ENCODE measurements at regions not wholly inside any gene's neighbourhood (a gene's known extent, or its start where the extent isn't known, plus 50 kb on each side); places are given as distances from the start of the nearest gene placed in this dataset.

DNA sequence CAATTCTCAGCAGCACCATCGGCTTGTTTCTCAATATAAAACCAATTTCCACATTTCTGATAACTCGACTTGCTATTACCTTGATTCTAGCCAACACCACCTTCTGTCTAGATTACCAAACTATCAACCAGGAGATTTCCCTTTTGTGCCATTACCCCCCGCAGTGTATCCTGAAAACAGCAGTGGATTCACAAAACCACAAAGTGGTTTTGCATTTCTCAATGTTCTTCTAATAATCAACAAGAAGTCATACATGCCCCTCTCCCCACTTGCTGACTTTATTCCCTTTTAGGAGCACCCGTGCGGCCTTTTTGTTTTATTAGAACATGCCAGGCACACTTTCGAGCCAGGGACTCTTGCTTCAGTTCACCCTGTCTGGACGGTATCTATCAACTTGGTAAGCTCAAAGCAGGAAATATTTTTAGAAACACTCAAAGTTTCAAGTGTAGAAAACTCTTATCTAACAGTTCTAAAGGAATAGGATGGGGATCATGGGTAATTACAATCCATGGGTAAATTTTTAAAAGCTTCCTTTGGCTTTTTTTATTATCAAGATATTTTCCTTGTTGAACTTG, 967.4 kb downstream of the EFNB2 start:
- no peak for DNase-seq (ENCODE audit: low read depth in 2 of 2)

DNA sequence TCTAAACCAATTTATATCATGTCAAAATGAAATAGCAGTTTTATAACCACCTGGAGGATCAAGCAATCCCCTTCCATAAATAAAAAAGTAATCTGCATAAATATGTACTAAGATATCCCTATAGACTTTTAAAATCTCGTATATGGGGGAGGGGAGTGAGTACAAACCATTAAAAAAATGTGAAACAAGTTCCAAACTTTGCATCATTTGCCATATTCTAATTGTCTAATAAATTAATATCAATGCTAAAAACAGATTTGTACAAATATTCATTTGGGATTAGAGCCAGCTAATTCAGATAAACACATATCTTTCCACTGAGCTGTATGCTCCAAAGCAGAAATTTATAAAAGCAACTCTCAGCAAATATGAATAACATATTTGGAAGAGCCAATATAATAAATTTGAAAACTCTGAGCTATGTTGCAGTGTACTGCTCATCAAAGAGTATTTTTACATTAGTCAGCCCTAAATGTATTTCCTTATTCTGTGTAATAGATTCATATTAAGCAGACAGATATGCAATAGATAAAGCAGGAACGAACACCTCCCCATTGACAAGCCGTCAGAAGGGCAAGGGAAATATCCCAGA, 970.2 kb downstream of the EFNB2 start:
- DNase-seq (ENCODE audit: low read depth in 2 of 2), result no peak

DNA sequence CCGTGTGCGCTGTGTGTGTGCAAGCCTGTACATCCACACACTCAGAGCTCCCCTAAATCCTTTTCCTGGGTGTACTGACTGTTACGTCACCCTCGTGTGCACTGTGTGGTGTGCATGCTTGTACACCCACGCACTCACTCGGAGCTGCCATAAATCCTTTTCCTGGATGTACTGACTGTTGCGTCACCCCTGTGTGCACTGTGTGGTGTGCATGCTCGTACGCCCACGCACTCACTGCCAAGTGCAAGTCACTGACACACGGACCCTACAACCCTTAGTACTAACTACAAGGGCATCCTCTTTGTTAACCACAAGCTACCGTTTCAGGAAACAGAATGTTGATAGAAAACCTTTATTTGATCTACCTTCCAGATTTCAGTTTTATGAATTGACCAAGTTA, 983.4 kb downstream of the EFNB2 start:
- DNase-seq (ENCODE audit: low read depth in 2 of 2), result no peak

DNA sequence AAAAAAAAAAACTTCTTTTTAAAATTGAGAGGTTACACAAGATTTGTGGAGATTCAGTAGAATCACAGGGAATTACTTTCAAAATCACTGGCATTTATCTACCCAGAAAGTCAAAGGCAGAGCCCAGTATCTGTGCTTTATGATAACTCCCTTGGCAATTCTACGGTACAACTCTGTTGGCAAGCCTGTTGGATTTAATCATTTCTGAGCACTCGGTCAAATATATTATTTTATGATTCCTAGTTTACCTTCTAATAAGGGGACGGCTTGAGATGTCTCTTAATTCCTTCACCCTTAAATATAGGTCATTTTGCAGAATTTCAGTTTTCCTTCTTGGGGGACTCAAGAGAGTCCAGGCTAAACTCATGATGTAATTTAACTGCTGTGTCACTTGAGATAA, 987.6 kb downstream of the EFNB2 start:
- no peak for DNase-seq (ENCODE audit: low read depth in 2 of 2)

DNA sequence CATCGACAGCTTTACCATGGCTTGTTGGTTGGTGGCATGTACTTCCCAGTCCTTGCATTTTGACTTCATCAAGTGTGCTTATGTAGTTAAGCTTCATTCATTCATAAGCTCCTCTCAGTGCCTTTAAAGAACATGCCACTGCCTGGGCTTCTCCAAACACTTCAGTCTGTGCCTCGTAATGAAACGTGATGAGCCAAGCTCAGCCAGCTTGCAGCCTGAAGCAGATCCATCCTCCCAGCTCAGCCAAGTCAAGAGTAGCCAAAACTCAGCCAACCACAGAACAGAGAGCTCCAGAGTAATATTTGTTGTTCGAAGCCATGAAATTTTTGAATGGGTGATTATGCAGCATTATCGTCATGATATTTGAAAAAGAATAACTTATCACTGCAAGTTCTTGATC, 989.7 kb downstream of the EFNB2 start:
- no peak for DNase-seq (ENCODE audit: low read depth in 2 of 2)

DNA sequence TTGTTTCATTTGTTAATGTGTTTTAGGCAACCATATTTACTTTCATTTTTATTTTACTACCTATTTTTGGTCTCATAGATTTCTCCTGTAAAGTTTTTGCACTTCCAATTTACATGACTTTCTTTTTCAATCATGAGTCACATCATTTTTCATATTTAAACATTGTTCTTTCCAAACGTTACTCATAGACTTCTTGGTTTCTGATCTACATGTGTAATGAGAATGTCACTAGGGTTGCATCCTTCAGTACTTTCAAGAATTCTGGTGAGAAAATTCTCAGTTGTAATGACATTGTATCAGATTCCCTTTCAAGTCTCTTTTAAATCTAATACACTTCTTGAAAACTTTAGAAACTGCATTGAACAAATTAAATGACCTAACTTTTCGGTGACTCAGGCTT, 991.7 kb downstream of the EFNB2 start:
- no peak for DNase-seq (ENCODE audit: low read depth in 2 of 2)

DNA sequence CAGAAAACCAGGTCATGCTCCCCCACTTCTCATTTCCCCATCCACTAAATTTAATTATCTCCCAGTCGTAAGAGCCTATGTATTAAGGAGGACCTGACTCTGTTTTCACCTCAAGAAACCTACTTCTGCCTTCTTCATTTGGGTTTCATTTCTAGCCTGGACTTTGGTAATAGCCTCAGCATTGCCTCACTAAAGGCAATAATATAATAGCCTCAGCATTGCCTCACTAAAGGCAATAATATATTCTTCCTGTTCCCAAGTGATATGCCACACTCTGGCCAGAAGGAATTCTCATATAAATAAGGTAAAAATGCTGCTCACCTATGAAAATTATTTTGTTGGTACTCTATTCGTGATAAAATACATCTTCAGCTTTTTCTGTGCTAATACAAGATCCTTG, 993.9 kb downstream of the EFNB2 start:
- no peak for DNase-seq (ENCODE audit: low read depth in 2 of 2)

DNA sequence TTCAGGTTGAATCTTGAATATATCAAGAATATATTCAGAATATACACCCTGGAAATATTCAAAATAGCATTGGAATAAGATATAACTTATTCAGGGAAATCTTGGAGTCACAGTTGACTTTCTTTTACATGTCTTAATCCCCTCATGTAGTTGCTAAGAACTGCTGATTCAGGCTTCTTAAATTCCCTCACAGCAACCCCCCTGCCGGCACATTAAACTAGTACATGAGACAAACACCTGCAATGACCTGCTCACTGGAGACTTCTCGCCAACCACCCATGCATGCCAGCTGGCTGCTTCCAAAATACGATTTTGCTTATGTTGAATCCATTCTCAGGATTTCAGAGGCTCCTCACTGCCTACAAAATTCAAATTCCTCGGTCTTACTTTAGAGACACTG, 997.1 kb downstream of the EFNB2 start:
- no peak for DNase-seq (ENCODE audit: low read depth in 2 of 2)

DNA sequence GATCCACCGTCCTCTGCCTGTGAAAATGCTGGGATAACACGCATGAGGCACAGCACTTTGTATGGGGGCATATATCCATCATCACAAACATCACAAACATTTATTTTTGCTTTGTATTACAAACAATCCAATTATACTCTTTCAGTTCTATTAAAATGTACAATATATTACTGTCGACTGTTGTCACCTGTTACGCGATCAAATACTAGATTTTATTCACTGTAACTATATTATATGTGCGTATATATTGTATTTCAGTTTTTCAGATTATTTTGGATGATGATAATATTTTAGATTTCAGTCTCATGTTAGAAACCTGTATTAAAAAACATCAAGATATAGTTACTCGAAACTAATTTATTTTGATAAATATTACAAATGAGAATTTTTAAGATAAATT, 998.3 kb downstream of the EFNB2 start:
- DNase-seq (ENCODE audit: low read depth in 2 of 2), result no peak

DNA sequence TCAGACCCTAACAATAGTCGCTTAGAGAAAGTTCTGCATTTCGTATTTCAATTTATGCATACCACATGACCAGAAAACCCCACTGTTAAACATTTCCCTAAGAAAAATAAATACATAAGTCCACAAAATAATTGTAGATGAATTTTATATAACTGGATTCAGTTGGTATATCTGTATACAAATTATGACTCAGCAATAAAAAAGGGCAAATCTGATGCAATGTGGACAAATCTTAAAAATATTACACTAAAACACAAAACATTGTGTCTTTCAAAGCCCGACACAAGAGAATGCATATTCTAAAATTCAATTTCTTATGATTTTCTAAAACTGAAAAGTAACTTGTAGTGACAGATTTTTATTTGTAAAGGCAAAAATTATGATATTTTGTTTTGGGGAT, 1005.0 kb downstream of the EFNB2 start:
- no peak for DNase-seq (ENCODE audit: low read depth in 2 of 2)

DNA sequence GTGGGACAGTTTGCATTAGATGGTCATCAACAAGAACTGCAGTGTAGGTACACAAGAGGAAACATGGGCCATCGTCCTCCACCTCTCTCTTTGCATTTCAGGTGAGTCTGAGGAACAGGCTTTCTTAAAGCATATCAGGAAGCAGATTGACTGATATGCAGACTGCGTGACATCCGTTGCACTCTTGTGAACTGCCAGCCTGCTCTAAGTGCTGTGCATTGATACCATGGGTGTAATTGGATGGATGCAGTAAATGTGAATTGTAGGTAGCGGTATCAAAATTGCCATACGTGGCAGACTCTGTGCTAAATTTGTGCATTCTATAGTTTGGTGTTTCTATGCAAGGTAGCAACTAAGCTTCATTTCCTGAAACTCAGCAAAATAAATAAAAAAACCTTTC, 1008.3 kb downstream of the EFNB2 start:
- no peak for DNase-seq (ENCODE audit: low read depth in 2 of 2)

DNA sequence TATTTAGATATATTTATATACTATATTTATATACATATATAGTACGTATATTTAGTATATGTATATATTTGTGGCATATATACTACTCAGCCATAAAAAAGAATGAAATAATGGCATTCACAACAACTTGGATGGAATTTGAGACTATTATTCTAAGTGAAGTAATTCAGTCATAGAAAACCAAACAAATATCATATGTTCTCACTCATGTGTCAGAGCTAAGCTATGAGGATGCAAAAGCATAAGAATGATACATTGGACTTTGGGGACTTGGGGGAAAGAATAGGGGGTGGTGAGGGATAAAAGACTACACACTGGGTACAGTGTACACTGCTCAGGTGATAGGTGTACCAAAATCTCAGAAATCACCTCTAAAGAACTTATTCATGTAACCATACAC, 1015.7 kb downstream of the EFNB2 start:
- DNase-seq (ENCODE audit: low read depth in 2 of 2), result no peak

DNA sequence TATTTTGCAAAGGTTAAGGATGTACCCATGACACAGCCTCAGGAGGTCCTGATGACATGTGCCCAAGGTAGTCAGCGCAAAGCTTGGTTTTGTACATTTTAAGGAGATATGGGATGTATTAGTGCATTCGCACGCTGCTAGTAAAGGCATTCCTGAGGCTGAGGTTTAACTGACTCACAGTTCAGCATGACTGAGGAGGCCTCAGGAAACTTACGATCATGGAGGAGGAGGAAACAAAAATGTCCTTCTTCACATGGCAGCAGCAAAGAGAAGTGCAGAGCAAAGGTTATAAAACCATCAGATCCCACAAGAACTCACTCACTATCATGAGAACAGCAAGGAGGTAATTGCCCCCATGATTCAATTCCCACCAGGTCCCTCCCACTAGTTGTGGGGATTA, 1017.4 kb downstream of the EFNB2 start:
- DNase-seq (ENCODE audit: low read depth in 2 of 2), result no peak

DNA sequence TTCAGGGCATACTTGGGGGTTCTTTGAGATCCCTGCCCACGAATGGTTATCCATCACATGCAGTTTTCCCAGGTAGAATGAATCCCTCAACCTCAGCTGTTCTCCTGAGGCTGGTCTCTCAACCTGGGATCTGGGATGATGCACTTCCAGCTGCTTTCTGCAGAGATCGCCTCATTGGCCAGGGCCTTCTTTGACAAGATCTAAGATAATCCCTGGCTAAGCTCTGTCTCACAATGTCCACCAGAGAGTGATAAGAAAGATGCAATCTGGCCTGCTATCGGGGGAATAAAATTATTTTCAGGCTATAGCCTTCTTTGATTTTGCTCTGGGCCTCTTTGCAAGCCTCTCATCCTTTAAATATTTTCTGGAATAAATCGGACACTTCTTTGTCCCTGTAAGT, 1021.1 kb downstream of the EFNB2 start:
- no peak for DNase-seq (ENCODE audit: low read depth in 2 of 2)

DNA sequence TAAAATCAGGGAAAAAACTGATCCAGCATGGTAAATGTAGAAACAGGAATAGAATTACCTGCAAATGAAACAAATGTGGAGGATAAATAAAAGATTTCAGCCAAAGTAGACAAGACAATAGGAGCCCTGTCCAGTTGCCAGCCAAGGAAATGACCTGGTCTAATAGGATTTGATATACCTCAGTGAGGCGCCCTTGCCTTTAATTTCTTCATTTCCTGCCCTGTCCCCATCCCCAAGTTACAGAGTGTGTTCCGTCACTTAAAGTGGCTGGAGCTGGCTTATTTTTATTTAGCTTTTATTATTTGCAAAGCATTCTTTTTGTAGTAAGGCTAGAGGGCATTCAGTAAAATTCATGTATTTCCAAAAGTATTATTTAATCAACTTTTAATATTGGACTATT, 1022.0 kb downstream of the EFNB2 start:
- DNase-seq (ENCODE audit: low read depth in 2 of 2), result peak in 1 of 2 donors; percentile 6

DNA sequence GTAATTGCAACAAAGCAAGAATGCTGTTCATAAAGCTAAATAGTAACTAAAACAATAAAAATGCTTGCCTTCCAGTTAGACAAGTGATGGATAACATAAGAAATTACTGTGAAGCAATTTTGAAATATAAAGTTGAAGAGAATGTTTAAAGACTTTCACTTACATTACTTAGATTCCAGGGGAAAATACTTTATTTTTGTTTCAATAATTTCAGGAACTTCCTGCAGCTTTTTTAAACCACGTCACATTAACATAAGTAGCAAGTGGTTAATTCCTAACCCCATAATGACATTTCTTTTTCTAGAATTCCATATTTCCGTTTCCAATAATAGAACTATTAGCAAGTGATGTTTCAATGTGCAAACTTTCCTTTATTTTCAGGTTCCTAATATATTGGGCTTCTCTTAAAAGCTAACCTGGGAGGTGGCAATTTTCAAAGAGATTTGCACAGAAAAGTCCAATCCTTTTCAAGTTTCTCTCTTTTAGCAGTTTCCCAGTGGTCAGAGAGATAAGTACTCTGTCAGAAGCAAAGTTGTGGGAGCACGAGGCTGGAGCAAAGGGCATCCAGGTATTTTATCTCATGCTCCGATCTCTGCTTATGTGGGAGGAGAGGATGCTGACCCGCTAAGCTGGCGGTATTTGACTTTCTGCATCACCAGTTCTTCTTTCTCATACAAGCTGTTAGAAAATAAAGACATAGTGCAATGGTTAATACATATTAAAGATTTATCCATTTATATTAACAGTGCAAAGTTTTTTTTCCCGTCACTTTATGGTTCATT, 1025.3 kb downstream of the EFNB2 start:
- no peak for DNase-seq (ENCODE audit: low read depth in 2 of 2)

DNA sequence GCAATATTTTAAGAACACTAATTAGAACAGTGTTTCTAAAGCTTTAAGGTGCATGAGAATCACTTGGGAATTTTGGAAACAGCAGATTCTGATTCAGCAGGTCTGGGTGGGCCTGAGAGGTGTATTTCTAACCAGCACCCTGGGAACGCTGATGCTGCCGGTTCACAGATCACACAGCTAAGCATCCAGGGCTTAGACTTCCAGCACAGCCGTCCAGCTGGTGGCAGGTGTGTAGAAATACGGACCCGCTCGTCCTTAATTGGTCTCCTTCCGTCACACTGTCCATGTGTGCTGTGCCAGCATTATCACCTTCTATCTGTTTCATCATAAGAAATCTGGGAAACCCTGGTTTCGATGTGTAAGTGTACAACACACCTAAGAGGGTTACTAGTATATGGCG, 1029.0 kb downstream of the EFNB2 start:
- no peak for DNase-seq (ENCODE audit: low read depth in 2 of 2)

DNA sequence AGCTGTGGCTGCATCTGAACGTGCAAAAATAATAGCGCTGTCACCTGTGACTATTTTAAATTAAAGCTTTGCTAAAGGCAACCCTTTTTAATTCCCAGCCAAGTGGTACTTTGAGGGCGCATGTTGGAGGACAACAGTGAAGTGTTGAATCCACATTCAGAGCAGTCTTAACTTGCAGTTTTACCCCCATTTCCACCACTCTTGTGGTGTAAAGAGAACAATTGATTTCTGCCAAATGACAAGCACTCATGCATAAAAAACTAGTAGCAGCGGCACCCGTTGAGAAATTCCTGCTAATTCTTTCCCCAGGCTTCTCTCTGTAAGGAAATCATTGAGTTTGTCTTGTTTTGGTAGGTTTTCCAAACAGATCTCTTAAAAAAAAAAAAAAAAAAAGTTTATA, 1033.3 kb downstream of the EFNB2 start:
- no peak for DNase-seq (ENCODE audit: low read depth in 2 of 2)

DNA sequence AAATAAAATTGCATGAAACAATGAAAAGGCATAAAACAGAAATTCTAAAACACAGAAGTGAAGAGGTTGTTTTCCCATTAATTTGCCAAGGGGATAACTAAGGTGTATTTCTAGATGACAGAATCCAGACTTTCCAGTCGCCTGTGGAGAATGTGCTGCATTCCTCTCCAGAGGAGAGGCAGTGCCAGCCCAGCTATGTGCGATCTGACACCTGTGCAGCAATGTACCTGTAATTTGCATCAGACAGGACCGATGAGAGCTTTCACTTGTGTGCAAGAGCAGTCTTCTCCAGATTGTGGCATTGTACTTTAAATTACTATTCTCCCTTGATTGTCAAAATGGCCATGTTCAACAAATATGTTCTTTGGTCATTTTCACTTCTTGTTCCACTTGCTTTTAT, 1037.9 kb downstream of the EFNB2 start:
- DNase-seq (ENCODE audit: low read depth in 2 of 2), result no peak

DNA sequence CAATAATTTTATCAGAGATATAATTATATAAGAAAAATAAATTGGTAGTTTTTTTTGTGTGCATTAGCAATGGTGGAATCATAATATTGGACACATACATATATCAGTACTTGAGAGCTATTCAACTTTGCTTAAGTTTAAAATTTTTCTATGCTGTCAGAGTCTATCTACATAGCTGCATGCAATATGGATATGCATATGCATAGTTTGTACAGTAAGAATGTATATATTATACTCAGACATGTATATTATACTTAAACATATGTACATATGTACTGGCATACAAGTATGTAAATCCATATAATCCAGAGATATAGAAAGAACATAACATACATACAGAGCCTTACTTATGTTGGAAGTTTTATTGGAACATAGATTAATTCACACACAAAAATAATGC, 1043.2 kb downstream of the EFNB2 start:
- DNase-seq (ENCODE audit: low read depth in 2 of 2), result no peak

DNA sequence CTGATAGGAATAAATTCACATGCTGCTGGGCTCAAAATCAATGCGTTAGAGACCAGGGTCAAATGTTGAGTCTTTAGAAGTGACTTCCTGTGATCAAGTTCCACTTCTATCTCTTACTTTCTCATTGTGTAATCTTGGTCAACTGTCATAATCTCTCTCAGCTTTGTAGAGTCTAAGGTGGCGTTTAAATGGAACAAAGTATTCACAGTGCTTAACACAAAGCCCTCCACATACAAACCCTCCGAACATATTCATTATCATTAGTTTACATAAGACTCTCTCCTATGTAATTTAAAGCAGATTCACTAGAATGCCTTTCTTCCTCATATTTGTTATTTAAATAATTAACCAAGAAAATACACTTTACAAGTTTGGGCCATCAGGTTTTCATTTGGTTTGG, 1044.1 kb downstream of the EFNB2 start:
- no peak for DNase-seq (ENCODE audit: low read depth in 2 of 2)

DNA sequence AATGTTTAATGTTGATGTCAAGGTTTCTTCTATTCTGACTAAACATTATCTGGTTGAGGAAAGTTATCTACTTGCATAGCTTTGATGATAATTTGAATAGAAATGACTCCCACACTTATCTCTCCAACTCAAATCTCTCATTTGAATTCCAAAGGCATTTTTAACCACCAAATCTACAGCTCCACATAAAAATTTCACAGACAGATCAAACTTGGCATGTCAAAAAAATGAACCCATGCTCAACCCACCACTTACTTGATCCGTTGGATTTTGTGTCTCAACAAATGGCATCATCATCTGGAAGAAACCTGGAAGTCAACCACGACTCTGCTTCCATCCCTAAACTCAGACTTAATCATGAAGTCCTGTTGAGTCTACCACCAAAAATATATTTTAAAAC, 1050.4 kb downstream of the EFNB2 start:
- DNase-seq (ENCODE audit: low read depth in 2 of 2), result no peak

DNA sequence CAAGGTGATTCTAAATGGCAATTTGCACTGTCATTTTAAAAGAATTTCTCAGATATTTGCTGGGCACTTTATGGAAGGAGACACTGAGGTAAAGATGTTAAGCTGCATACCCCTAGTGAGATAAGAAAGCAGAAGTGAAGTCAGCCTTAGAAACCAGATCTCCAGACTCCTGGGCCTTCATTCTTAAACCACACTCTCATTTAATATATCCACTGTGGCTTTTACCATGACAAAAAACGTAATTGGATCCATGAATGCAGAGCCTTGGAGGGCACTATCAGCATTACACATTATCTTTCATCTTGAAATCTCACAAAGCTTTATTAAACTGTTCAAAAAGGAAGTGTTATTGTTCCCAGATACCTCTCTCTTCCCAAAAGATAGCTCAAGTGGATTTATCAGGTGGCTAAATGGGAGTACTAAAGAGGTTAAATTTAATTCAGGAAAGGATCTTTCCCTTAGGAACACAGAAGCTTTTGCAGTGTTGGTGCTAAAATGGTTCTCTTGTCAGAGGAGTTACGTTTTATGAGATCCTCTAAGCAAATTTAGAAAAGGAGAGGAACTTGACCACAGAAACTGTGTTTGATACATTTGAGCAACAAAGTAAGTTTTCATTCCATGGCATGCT, 1060.4 kb downstream of the EFNB2 start:
- no peak for DNase-seq (ENCODE audit: low read depth in 2 of 2)
